ENCODE measurements at regions not wholly inside any gene's neighbourhood (a gene's known extent, or its start where the extent isn't known, plus 50 kb on each side); places are given as distances from the start of the nearest gene placed in this dataset.

- POLR2A ChIA-PET (ENCODE audit: partially characterized antibody) = no interaction called here
- no peaks in the 10 kb centered on the region for H3K79me2 ChIP-seq (ENCODE audit: control insufficient read depth in 1 of 2, insufficient read depth in 2 of 2, low read length in 2 of 2)
- WGBS, 2 experiments (ENCODE audit: extremely low coverage in 1 of 2, insufficient coverage in 1 of 2, insufficient read length in 1 of 2, insufficient replicate concordance in 2 of 2, low coverage in 1 of 2, low lambda C conversion rate in 2 of 2, missing lambda C conversion rate in 1 of 2) = 91% methylated on average over 5 of the region's 5 CpGs; no CpG with 5 or more reads in 1 of the 2 experiments
- TF ChIP-seq KDM4A (IDR thresholded peaks at IDR 0.05; ENCODE audit: low read depth, low read length, severe bottlenecking) (no peak), ASH2L (IDR thresholded peaks at IDR 0.05; ENCODE audit: low read length) (no peak), TEAD4 (IDR thresholded peaks at IDR 0.05; ENCODE audit: low read depth, low read length) (no peak), ZNF274 (IDR thresholded peaks at IDR 0.05; ENCODE audit: borderline replicate concordance, extremely low read depth, low read length) (no peak), RBBP5 (IDR thresholded peaks at IDR 0.05; ENCODE audit: borderline replicate concordance, low read depth, low read length) (no peak), BCL11A (IDR thresholded peaks at IDR 0.05; ENCODE audit: low read depth in 2 of 2, low read length in 2 of 2) (no peak), CBX8 (IDR thresholded peaks at IDR 0.05; ENCODE audit: borderline replicate concordance, low read depth, low read length) (no peak), ATF2 (IDR thresholded peaks at IDR 0.05; ENCODE audit: low read length) (no peak), KDM5A (IDR thresholded peaks at IDR 0.05; ENCODE audit: low read length) (no peak), MAX (IDR thresholded peaks at IDR 0.05) (no peak), EP300 (IDR thresholded peaks at IDR 0.05; ENCODE audit: borderline replicate concordance in 1 of 2, low read depth in 2 of 2, low read length in 2 of 2) (no peak), BACH1 (IDR thresholded peaks at IDR 0.05; ENCODE audit: low read length) (no peak), SUZ12 (IDR thresholded peaks at IDR 0.05; ENCODE audit: low read length) (no peak)
Measured at GRCh38 chr2:133806564-133806963, 238.3 kb upstream of the NCKAP5 start.

More at GRCh38 chr2:133806564-133806963, 238.3 kb upstream of the NCKAP5 start:
- Histone ChIP-seq H4K5ac (ENCODE audit: insufficient read length, low read depth, low read length) (no peak overlapping the region), H3K36me3 (ENCODE audit: control insufficient read depth in 2 of 4, insufficient read depth in 4 of 4, low read length in 3 of 4) (no peaks in the 10 kb centered on the region), H3K27ac (ENCODE audit: low read depth, low read length) (no peak overlapping the region), H3K23ac (ENCODE audit: insufficient read length) (no peak overlapping the region), H3K14ac (ENCODE audit: insufficient read length) (no peak overlapping the region), H3K56ac (replicated peaks; ENCODE audit: insufficient read length, low read depth, low read length) (no peak overlapping the region), H2BK20ac (ENCODE audit: low read length) (no peak overlapping the region), H3K4ac (replicated peaks; ENCODE audit: insufficient read length, low read depth, low read length) (no peak overlapping the region), H4K20me1 (replicated peaks in 1 of 2; ENCODE audit: control insufficient read depth in 1 of 2, insufficient read depth in 2 of 2, low read length in 2 of 2) (no peaks in the 10 kb centered on the region), H3K9me3 (ENCODE audit: insufficient read depth in 2 of 2, low read depth in 1 of 2, low read length in 1 of 2) (no peaks in the 10 kb centered on the region), H2BK120ac (replicated peaks; ENCODE audit: low read depth, low read length) (no peak overlapping the region), H3K9ac (replicated peaks in 1 of 4; ENCODE audit: extremely low read depth in 1 of 4, low read depth in 3 of 4, low read length in 3 of 4) (no peak overlapping the region), H2BK12ac (ENCODE audit: low read depth, low read length) (no peak overlapping the region), H3K79me1 (ENCODE audit: low read depth, low read length) (no peaks in the 10 kb centered on the region), H3K18ac (ENCODE audit: extremely low read depth, low read length) (no peak overlapping the region), H2AK5ac (ENCODE audit: low read depth, low read length) (no peak overlapping the region), H3K4me1 (replicated peaks in 1 of 4; ENCODE audit: control insufficient read depth in 3 of 4, insufficient read depth in 4 of 4, low read length in 3 of 4) (no peaks in the 10 kb centered on the region), H2BK15ac (ENCODE audit: low read length) (no peak overlapping the region), H3K4me2 (ENCODE audit: insufficient read depth in 1 of 2, low read depth in 2 of 2, low read length in 2 of 2) (no peak overlapping the region), H2BK5ac (ENCODE audit: low read depth, low read length) (no peak overlapping the region), H3K23me2 (ENCODE audit: low read depth, low read length) (no peaks in the 10 kb centered on the region), H2AFZ (ENCODE audit: low read length) (no peak overlapping the region), H4K91ac (replicated peaks; ENCODE audit: insufficient read length, low read length) (no peak overlapping the region), H3K27me3 (replicated peaks in 1 of 4; ENCODE audit: control insufficient read depth in 3 of 4, extremely low read depth in 1 of 4, insufficient read depth in 3 of 4, low read length in 3 of 4) (no peaks in the 10 kb centered on the region), H3K4me3 (ENCODE audit: extremely low read depth in 1 of 4, insufficient read depth in 2 of 4, low read depth in 3 of 4, low read length in 4 of 4) (no peak overlapping the region), H4K8ac (ENCODE audit: extremely low read depth, insufficient read depth, low read length) (no peak overlapping the region)
- no peak for FAIRE-seq
- DNase-seq (ENCODE audit: low read depth in 1 of 2, low spot score in 2 of 2) = no peak
- CTCF ChIA-PET (ENCODE audit: partially characterized antibody) = interaction anchor here (0.7 to 3.6 kb wide), 2 partner anchors 37 to 644 kb away, joined by 3 to 13 read pairs; no protein-coding TSS in a partner anchor

All from H1 (cell line).